IgD-negative memory B cell (primary cell): ENCODE measurements at regions not wholly inside any gene's neighbourhood (a gene's known extent, or its start where the extent isn't known, plus 50 kb on each side); places are given as distances from the start of the nearest gene placed in this dataset.

Source experiments
- H3K27ac Mint-ChIP-seq, 3 donors: one replicate each; pipeline ENCODE4 v1.8.0; 2020 to 2022; ENCODE audit warnings: mild to moderate bottlenecking in 3 of 3, mixed read lengths in 3 of 3, moderate library complexity in 1 of 3
- H3K27me3 Mint-ChIP-seq: one replicate; pipeline ENCODE4 v1.8.0; 2021; ENCODE audit warnings: mixed read lengths
- H3K36me3 Mint-ChIP-seq: one replicate; pipeline ENCODE4 v1.8.0; 2020; ENCODE audit warnings: mild to moderate bottlenecking, mixed read lengths
- H3K4me1 Mint-ChIP-seq, 3 donors: one replicate each; pipeline ENCODE4 v1.8.0; 2020 to 2022; ENCODE audit warnings: mixed read lengths in 3 of 3, mild to moderate bottlenecking in 1 of 3
- H3K4me3 Mint-ChIP-seq, 4 donors: one replicate each; pipeline ENCODE4 v1.8.0; 2020 to 2022; ENCODE audit warnings: mild to moderate bottlenecking in 4 of 4, mixed read lengths in 4 of 4, moderate library complexity in 3 of 4
- H3K9me3 Mint-ChIP-seq, 3 donors: one replicate each; pipeline ENCODE4 v1.8.0; 2020 to 2021; ENCODE audit warnings: mixed read lengths in 3 of 3, mild to moderate bottlenecking in 1 of 3

- Mint-ChIP-seq H3K9me3 (peaks cover 0 to 2% (median 0%) of the 10 kb centered on the region in 3 donors), H3K36me3 (no peaks in the 10 kb centered on the region), H3K4me1 (peaks cover 14 to 30% (median 14%) of the 10 kb centered on the region in 3 donors), H3K27ac (peak overlapping the region; percentile 57 to 90 (median 88)), H3K4me3 (peak overlapping the region; percentile 81 to 95 (median 88)), H3K27me3 (no peaks in the 10 kb centered on the region)
Measured at GRCh38 chr5:127229185-127229889, 61.3 kb upstream of the MEGF10 start.

DNA sequence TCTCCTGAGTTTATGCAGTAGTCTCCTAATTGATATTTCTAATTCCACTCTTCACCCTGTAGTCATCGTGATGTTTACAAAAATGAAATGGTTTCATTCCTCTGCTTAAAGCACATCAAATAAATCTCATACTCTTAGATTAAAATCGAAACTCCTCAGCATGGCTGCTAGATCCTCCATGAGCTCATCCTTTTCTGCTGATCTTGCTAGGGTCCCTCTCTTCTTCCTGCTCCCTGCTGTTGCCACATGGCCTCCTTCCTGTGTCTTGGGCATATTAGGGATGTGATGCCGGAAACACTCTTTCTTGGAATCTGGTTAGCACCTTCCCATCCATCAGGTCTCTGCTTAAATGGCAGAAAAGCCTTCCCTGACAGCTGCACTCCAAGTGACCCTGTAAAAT, 59.5 kb upstream of the MEGF10 start:
- peaks cover 10 to 25% (median 11%) of the 10 kb centered on the region in 3 donors for H3K4me1 Mint-ChIP-seq
- H3K36me3 Mint-ChIP-seq, result peaks cover 3% of the 10 kb centered on the region
- H3K4me3 Mint-ChIP-seq, result peak overlapping the region; percentile 49 to 84 (median 77)
- peaks cover 0 to 2% (median 0%) of the 10 kb centered on the region in 3 donors for H3K9me3 Mint-ChIP-seq
- peak overlapping the region in 2 of 3 donors; percentile 26 to 87 for H3K27ac Mint-ChIP-seq
- no peaks in the 10 kb centered on the region for H3K27me3 Mint-ChIP-seq

DNA sequence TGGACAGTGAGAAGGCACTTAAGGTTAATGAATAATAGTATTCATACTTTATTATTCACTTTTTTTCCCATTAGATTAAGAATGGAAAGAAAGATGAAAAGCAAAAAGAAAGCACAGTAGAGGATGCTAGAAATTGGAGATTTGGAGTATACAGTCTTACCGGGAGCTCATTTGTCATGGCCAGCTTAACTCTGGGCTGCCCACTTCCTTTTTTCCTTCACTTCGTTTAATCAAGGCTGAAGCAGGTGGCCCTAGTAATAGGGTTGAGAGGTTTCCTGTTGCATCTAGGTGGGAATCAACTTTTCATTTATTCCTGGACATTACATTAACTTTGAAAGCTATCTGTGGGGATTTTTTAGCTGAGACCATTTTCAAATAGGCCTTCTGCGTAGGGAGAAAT, 57.0 kb upstream of the MEGF10 start:
- peak overlapping the region in 1 of 4 donors; percentile 53 for H3K4me3 Mint-ChIP-seq

GRCh38 chr5:127235136-127235535, 55.5 kb upstream of the MEGF10 start:
- H3K4me3 Mint-ChIP-seq, result no peak overlapping the region
- peaks cover 3 to 10% (median 8%) of the 10 kb centered on the region in 3 donors for H3K4me1 Mint-ChIP-seq
- peaks cover 10% of the 10 kb centered on the region for H3K36me3 Mint-ChIP-seq
- no peak overlapping the region for H3K27ac Mint-ChIP-seq
- H3K9me3 Mint-ChIP-seq, result no peaks in the 10 kb centered on the region
- H3K27me3 Mint-ChIP-seq, result no peaks in the 10 kb centered on the region

More for the DNA sequence above, 57.0 kb upstream of the MEGF10 start:
- Mint-ChIP-seq H3K27me3 (no peaks in the 10 kb centered on the region), H3K4me1 (peaks cover 10 to 20% (median 11%) of the 10 kb centered on the region in 3 donors), H3K36me3 (peaks cover 10% of the 10 kb centered on the region), H3K27ac (peak overlapping the region in 1 of 3 donors; percentile 32), H3K9me3 (no peaks in the 10 kb centered on the region)

DNA sequence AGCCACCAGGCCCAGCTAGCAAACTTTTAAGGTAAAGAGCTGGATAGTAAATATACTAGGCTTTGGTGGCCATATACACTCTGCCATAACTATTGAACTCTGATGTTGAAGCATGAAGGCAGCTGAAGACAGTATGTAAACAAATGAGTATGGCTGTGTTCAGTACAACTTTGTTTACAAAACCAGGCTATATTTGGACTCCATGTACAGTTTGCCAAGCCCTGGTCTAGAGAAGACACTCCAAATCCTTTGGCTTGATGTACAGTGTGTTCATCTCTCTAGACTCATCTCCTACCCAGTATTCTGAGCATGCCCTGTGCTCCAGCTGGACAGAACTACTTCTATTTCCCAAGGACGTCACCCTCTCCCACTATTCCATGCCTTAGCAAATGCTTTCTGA, 54.3 kb upstream of the MEGF10 start:
- H3K27ac Mint-ChIP-seq, result no peak overlapping the region

More for the DNA sequence above, 54.3 kb upstream of the MEGF10 start:
- peaks cover 10% of the 10 kb centered on the region for H3K36me3 Mint-ChIP-seq
- no peaks in the 10 kb centered on the region for H3K9me3 Mint-ChIP-seq
- peaks cover under 1% of the 10 kb centered on the region for H3K27me3 Mint-ChIP-seq
- H3K4me3 Mint-ChIP-seq, result no peak overlapping the region
- peaks cover 0 to 6% (median 3%) of the 10 kb centered on the region in 3 donors for H3K4me1 Mint-ChIP-seq
